DND-41 (cell line): ENCODE measurements at regions not wholly inside any gene's neighbourhood (a gene's known extent, or its start where the extent isn't known, plus 50 kb on each side); places are given as distances from the start of the nearest gene placed in this dataset.

Experiments
- EZH2 ChIP-seq: IDR thresholded peaks from 3 replicates; pipeline ENCODE4 v1.6.1; 2012; ENCODE audit warnings: borderline replicate concordance, low read depth, mild to moderate bottlenecking, moderate library complexity, low read length, inconsistent platforms; ENCODE audit not compliant: severe bottlenecking
- TF ChIP-seq, protein P1 (sequence below): IDR thresholded peaks from 2 replicates; pipeline ENCODE4 v1.5.1; 2012; ENCODE audit warnings: borderline replicate concordance, low read length, moderate library complexity, mild to moderate bottlenecking; ENCODE audit not compliant: poor library complexity, severe bottlenecking; ENCODE audit errors: extremely low read depth

DNA sequence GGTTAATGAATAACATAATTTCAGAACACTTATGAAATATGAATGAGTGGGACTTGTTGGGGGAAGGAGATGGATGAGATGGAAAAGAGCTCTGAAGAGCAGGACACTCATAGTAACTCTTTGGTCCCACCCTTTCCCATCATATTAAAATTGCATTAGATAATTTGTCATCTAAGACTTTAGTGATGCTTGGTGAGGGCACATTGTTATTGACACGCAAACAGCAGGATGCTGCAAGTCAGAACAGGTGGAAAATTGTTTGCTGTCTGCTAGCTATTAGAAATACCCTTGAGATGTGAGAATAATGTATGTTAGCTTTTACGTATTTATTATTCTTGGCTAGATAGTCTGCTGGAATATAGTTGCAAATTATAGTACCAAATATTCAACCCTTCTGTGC is 75.7 kb downstream of the TANC2 start:
- TF ChIP-seq, protein P1, sequence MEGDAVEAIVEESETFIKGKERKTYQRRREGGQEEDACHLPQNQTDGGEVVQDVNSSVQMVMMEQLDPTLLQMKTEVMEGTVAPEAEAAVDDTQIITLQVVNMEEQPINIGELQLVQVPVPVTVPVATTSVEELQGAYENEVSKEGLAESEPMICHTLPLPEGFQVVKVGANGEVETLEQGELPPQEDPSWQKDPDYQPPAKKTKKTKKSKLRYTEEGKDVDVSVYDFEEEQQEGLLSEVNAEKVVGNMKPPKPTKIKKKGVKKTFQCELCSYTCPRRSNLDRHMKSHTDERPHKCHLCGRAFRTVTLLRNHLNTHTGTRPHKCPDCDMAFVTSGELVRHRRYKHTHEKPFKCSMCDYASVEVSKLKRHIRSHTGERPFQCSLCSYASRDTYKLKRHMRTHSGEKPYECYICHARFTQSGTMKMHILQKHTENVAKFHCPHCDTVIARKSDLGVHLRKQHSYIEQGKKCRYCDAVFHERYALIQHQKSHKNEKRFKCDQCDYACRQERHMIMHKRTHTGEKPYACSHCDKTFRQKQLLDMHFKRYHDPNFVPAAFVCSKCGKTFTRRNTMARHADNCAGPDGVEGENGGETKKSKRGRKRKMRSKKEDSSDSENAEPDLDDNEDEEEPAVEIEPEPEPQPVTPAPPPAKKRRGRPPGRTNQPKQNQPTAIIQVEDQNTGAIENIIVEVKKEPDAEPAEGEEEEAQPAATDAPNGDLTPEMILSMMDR = no peak
- no peak for TF ChIP-seq EZH2
